ENCODE measurements at regions not wholly inside any gene's neighbourhood (a gene's known extent, or its start where the extent isn't known, plus 50 kb on each side); places are given as distances from the start of the nearest gene placed in this dataset.

DNA sequence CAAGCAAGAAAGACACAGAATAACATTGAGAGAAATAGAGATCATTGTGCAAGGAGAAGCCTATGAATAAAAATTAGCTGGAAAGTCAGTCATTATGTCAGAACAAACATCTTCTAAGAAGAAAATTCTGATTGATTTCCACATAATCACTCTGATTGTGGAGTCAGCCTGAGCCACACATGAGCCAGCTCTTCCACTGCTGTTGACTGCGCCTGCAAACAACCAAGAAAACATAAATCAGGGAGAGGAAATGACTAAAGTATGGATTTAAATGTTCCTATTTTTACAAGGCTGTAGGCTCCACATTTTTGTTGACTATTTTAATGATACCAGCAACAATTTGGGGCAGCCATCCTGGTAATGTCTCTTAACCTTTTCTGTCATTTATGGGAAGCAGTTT lies 962.3 kb downstream of the EFNB2 start:
- no peak for DNase-seq

DNA sequence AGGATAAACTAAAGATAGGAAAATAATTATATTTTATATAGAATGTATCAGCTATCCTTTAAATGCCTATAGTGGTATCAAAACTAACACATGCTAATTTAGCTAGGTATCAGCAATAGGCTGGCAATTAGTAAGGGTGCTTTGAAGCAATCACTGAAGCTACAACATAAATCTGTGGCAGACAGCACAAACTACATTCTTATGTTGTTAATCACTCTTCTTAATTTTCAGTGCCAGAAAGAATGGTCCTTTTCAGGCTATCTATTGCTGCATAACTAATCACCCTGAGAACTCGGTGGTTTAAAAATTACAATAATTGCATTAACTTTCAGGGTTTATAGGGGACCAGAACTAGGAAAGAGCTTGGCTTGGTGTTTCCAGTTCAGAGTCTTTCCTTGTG lies 963.1 kb downstream of the EFNB2 start:
- no peak for DNase-seq

DNA sequence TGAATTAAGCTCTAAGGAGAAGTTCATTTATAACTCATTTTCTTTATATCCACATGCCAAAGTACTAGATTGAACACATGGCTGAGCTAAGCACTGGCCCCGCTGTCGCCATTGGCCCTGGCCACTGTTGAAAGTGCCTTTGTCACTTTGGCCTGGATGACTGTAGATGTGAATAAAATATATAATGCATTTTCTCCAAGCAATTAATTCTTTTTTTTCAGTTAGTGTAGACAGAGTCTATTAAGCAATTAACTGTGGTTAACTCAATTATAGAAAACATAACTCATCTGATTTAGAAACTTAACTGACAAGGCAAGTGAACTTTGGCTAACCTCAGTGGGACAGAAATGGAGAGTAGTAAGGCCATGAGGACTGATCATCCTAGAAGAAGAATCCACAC lies 965.6 kb downstream of the EFNB2 start:
- no peak for DNase-seq

DNA sequence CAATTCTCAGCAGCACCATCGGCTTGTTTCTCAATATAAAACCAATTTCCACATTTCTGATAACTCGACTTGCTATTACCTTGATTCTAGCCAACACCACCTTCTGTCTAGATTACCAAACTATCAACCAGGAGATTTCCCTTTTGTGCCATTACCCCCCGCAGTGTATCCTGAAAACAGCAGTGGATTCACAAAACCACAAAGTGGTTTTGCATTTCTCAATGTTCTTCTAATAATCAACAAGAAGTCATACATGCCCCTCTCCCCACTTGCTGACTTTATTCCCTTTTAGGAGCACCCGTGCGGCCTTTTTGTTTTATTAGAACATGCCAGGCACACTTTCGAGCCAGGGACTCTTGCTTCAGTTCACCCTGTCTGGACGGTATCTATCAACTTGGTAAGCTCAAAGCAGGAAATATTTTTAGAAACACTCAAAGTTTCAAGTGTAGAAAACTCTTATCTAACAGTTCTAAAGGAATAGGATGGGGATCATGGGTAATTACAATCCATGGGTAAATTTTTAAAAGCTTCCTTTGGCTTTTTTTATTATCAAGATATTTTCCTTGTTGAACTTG lies 967.4 kb downstream of the EFNB2 start:
- no peak for DNase-seq

DNA sequence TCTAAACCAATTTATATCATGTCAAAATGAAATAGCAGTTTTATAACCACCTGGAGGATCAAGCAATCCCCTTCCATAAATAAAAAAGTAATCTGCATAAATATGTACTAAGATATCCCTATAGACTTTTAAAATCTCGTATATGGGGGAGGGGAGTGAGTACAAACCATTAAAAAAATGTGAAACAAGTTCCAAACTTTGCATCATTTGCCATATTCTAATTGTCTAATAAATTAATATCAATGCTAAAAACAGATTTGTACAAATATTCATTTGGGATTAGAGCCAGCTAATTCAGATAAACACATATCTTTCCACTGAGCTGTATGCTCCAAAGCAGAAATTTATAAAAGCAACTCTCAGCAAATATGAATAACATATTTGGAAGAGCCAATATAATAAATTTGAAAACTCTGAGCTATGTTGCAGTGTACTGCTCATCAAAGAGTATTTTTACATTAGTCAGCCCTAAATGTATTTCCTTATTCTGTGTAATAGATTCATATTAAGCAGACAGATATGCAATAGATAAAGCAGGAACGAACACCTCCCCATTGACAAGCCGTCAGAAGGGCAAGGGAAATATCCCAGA lies 970.2 kb downstream of the EFNB2 start:
- DNase-seq: no peak

DNA sequence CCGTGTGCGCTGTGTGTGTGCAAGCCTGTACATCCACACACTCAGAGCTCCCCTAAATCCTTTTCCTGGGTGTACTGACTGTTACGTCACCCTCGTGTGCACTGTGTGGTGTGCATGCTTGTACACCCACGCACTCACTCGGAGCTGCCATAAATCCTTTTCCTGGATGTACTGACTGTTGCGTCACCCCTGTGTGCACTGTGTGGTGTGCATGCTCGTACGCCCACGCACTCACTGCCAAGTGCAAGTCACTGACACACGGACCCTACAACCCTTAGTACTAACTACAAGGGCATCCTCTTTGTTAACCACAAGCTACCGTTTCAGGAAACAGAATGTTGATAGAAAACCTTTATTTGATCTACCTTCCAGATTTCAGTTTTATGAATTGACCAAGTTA lies 983.4 kb downstream of the EFNB2 start:
- no peak for DNase-seq

DNA sequence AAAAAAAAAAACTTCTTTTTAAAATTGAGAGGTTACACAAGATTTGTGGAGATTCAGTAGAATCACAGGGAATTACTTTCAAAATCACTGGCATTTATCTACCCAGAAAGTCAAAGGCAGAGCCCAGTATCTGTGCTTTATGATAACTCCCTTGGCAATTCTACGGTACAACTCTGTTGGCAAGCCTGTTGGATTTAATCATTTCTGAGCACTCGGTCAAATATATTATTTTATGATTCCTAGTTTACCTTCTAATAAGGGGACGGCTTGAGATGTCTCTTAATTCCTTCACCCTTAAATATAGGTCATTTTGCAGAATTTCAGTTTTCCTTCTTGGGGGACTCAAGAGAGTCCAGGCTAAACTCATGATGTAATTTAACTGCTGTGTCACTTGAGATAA lies 987.6 kb downstream of the EFNB2 start:
- DNase-seq: no peak

DNA sequence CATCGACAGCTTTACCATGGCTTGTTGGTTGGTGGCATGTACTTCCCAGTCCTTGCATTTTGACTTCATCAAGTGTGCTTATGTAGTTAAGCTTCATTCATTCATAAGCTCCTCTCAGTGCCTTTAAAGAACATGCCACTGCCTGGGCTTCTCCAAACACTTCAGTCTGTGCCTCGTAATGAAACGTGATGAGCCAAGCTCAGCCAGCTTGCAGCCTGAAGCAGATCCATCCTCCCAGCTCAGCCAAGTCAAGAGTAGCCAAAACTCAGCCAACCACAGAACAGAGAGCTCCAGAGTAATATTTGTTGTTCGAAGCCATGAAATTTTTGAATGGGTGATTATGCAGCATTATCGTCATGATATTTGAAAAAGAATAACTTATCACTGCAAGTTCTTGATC lies 989.7 kb downstream of the EFNB2 start:
- DNase-seq: no peak

DNA sequence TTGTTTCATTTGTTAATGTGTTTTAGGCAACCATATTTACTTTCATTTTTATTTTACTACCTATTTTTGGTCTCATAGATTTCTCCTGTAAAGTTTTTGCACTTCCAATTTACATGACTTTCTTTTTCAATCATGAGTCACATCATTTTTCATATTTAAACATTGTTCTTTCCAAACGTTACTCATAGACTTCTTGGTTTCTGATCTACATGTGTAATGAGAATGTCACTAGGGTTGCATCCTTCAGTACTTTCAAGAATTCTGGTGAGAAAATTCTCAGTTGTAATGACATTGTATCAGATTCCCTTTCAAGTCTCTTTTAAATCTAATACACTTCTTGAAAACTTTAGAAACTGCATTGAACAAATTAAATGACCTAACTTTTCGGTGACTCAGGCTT lies 991.7 kb downstream of the EFNB2 start:
- DNase-seq: no peak

DNA sequence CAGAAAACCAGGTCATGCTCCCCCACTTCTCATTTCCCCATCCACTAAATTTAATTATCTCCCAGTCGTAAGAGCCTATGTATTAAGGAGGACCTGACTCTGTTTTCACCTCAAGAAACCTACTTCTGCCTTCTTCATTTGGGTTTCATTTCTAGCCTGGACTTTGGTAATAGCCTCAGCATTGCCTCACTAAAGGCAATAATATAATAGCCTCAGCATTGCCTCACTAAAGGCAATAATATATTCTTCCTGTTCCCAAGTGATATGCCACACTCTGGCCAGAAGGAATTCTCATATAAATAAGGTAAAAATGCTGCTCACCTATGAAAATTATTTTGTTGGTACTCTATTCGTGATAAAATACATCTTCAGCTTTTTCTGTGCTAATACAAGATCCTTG lies 993.9 kb downstream of the EFNB2 start:
- no peak for DNase-seq

DNA sequence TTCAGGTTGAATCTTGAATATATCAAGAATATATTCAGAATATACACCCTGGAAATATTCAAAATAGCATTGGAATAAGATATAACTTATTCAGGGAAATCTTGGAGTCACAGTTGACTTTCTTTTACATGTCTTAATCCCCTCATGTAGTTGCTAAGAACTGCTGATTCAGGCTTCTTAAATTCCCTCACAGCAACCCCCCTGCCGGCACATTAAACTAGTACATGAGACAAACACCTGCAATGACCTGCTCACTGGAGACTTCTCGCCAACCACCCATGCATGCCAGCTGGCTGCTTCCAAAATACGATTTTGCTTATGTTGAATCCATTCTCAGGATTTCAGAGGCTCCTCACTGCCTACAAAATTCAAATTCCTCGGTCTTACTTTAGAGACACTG lies 997.1 kb downstream of the EFNB2 start:
- DNase-seq: no peak

DNA sequence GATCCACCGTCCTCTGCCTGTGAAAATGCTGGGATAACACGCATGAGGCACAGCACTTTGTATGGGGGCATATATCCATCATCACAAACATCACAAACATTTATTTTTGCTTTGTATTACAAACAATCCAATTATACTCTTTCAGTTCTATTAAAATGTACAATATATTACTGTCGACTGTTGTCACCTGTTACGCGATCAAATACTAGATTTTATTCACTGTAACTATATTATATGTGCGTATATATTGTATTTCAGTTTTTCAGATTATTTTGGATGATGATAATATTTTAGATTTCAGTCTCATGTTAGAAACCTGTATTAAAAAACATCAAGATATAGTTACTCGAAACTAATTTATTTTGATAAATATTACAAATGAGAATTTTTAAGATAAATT lies 998.3 kb downstream of the EFNB2 start:
- no peak for DNase-seq

DNA sequence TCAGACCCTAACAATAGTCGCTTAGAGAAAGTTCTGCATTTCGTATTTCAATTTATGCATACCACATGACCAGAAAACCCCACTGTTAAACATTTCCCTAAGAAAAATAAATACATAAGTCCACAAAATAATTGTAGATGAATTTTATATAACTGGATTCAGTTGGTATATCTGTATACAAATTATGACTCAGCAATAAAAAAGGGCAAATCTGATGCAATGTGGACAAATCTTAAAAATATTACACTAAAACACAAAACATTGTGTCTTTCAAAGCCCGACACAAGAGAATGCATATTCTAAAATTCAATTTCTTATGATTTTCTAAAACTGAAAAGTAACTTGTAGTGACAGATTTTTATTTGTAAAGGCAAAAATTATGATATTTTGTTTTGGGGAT lies 1005.0 kb downstream of the EFNB2 start:
- no peak for DNase-seq

DNA sequence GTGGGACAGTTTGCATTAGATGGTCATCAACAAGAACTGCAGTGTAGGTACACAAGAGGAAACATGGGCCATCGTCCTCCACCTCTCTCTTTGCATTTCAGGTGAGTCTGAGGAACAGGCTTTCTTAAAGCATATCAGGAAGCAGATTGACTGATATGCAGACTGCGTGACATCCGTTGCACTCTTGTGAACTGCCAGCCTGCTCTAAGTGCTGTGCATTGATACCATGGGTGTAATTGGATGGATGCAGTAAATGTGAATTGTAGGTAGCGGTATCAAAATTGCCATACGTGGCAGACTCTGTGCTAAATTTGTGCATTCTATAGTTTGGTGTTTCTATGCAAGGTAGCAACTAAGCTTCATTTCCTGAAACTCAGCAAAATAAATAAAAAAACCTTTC lies 1008.3 kb downstream of the EFNB2 start:
- no peak for DNase-seq

DNA sequence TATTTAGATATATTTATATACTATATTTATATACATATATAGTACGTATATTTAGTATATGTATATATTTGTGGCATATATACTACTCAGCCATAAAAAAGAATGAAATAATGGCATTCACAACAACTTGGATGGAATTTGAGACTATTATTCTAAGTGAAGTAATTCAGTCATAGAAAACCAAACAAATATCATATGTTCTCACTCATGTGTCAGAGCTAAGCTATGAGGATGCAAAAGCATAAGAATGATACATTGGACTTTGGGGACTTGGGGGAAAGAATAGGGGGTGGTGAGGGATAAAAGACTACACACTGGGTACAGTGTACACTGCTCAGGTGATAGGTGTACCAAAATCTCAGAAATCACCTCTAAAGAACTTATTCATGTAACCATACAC lies 1015.7 kb downstream of the EFNB2 start:
- no peak for DNase-seq

DNA sequence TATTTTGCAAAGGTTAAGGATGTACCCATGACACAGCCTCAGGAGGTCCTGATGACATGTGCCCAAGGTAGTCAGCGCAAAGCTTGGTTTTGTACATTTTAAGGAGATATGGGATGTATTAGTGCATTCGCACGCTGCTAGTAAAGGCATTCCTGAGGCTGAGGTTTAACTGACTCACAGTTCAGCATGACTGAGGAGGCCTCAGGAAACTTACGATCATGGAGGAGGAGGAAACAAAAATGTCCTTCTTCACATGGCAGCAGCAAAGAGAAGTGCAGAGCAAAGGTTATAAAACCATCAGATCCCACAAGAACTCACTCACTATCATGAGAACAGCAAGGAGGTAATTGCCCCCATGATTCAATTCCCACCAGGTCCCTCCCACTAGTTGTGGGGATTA lies 1017.4 kb downstream of the EFNB2 start:
- DNase-seq: no peak

DNA sequence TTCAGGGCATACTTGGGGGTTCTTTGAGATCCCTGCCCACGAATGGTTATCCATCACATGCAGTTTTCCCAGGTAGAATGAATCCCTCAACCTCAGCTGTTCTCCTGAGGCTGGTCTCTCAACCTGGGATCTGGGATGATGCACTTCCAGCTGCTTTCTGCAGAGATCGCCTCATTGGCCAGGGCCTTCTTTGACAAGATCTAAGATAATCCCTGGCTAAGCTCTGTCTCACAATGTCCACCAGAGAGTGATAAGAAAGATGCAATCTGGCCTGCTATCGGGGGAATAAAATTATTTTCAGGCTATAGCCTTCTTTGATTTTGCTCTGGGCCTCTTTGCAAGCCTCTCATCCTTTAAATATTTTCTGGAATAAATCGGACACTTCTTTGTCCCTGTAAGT lies 1021.1 kb downstream of the EFNB2 start:
- DNase-seq: no peak

DNA sequence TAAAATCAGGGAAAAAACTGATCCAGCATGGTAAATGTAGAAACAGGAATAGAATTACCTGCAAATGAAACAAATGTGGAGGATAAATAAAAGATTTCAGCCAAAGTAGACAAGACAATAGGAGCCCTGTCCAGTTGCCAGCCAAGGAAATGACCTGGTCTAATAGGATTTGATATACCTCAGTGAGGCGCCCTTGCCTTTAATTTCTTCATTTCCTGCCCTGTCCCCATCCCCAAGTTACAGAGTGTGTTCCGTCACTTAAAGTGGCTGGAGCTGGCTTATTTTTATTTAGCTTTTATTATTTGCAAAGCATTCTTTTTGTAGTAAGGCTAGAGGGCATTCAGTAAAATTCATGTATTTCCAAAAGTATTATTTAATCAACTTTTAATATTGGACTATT lies 1022.0 kb downstream of the EFNB2 start:
- no peak for DNase-seq

DNA sequence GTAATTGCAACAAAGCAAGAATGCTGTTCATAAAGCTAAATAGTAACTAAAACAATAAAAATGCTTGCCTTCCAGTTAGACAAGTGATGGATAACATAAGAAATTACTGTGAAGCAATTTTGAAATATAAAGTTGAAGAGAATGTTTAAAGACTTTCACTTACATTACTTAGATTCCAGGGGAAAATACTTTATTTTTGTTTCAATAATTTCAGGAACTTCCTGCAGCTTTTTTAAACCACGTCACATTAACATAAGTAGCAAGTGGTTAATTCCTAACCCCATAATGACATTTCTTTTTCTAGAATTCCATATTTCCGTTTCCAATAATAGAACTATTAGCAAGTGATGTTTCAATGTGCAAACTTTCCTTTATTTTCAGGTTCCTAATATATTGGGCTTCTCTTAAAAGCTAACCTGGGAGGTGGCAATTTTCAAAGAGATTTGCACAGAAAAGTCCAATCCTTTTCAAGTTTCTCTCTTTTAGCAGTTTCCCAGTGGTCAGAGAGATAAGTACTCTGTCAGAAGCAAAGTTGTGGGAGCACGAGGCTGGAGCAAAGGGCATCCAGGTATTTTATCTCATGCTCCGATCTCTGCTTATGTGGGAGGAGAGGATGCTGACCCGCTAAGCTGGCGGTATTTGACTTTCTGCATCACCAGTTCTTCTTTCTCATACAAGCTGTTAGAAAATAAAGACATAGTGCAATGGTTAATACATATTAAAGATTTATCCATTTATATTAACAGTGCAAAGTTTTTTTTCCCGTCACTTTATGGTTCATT lies 1025.3 kb downstream of the EFNB2 start:
- DNase-seq: no peak

DNA sequence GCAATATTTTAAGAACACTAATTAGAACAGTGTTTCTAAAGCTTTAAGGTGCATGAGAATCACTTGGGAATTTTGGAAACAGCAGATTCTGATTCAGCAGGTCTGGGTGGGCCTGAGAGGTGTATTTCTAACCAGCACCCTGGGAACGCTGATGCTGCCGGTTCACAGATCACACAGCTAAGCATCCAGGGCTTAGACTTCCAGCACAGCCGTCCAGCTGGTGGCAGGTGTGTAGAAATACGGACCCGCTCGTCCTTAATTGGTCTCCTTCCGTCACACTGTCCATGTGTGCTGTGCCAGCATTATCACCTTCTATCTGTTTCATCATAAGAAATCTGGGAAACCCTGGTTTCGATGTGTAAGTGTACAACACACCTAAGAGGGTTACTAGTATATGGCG lies 1029.0 kb downstream of the EFNB2 start:
- no peak for DNase-seq

DNA sequence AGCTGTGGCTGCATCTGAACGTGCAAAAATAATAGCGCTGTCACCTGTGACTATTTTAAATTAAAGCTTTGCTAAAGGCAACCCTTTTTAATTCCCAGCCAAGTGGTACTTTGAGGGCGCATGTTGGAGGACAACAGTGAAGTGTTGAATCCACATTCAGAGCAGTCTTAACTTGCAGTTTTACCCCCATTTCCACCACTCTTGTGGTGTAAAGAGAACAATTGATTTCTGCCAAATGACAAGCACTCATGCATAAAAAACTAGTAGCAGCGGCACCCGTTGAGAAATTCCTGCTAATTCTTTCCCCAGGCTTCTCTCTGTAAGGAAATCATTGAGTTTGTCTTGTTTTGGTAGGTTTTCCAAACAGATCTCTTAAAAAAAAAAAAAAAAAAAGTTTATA lies 1033.3 kb downstream of the EFNB2 start:
- no peak for DNase-seq

DNA sequence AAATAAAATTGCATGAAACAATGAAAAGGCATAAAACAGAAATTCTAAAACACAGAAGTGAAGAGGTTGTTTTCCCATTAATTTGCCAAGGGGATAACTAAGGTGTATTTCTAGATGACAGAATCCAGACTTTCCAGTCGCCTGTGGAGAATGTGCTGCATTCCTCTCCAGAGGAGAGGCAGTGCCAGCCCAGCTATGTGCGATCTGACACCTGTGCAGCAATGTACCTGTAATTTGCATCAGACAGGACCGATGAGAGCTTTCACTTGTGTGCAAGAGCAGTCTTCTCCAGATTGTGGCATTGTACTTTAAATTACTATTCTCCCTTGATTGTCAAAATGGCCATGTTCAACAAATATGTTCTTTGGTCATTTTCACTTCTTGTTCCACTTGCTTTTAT lies 1037.9 kb downstream of the EFNB2 start:
- no peak for DNase-seq

DNA sequence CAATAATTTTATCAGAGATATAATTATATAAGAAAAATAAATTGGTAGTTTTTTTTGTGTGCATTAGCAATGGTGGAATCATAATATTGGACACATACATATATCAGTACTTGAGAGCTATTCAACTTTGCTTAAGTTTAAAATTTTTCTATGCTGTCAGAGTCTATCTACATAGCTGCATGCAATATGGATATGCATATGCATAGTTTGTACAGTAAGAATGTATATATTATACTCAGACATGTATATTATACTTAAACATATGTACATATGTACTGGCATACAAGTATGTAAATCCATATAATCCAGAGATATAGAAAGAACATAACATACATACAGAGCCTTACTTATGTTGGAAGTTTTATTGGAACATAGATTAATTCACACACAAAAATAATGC lies 1043.2 kb downstream of the EFNB2 start:
- DNase-seq: no peak

DNA sequence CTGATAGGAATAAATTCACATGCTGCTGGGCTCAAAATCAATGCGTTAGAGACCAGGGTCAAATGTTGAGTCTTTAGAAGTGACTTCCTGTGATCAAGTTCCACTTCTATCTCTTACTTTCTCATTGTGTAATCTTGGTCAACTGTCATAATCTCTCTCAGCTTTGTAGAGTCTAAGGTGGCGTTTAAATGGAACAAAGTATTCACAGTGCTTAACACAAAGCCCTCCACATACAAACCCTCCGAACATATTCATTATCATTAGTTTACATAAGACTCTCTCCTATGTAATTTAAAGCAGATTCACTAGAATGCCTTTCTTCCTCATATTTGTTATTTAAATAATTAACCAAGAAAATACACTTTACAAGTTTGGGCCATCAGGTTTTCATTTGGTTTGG lies 1044.1 kb downstream of the EFNB2 start:
- no peak for DNase-seq

DNA sequence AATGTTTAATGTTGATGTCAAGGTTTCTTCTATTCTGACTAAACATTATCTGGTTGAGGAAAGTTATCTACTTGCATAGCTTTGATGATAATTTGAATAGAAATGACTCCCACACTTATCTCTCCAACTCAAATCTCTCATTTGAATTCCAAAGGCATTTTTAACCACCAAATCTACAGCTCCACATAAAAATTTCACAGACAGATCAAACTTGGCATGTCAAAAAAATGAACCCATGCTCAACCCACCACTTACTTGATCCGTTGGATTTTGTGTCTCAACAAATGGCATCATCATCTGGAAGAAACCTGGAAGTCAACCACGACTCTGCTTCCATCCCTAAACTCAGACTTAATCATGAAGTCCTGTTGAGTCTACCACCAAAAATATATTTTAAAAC lies 1050.4 kb downstream of the EFNB2 start:
- DNase-seq: no peak
